K562 (cell line): ENCODE measurements at regions not wholly inside any gene's neighbourhood (a gene's known extent, or its start where the extent isn't known, plus 50 kb on each side); places are given as distances from the start of the nearest gene placed in this dataset.

Source experiments
- ATAC-seq: fragments of 200-7000 bp; cut with Tn5 transposase; 3 replicates; pipeline ENCODE4 v1.9.1; 2020; ENCODE audit warnings: moderate library complexity
- BruUV-seq: library from RNA; stranded (reverse); fragments of 400-500 nt; replicated peaks from 2 replicates; lab custom pipeline; 2021; lab: Mats Ljungman, UMichigan
- CTCF ChIA-PET: fragments of 300-600 bp; formaldehyde crosslinking; extraction: SDS; loops from one replicate; lab custom pipeline; 2021; ENCODE audit warnings: low intra/inter-chr PET ratio; lab: Yijun Ruan, JAX
- POLR2A ChIA-PET: fragments of 300-600, 350-650 bp; sonication (Branson Sonifier 250); formaldehyde crosslinking; extraction: SDS; loops from one replicate; lab custom pipeline; 2021; ENCODE audit warnings: antibody characterized with exemption, inconsistent platforms; lab: Yijun Ruan, JAX
- DNase-seq, 4 experiments: peaks; one replicate each; pipeline versions ENCODE4 v3.0.0 to v3.0.0-alpha.2; 2011 to 2018; ENCODE audit warnings: low spot score in 3 of 4, mixed read lengths in 3 of 4; ENCODE audit errors: extremely low read depth in 1 of 4
- FAIRE-seq: peaks from 2 replicates; lab custom pipeline; 2011; peaks lifted over from hg19 to GRCh38; lab: Jason Lieb, UNC
- H2AFZ ChIP-seq: 2 replicates; pipeline ENCODE4 v1.6.0; 2011; ENCODE audit warnings: low read depth, low read length, control low read depth, inconsistent platforms
- H3K27ac ChIP-seq: fragments of 200-600 bp; 3 replicates; pipeline ENCODE4 v1.8.0; 2011; ENCODE audit warnings: low read depth, mild to moderate bottlenecking, control low read depth, inconsistent platforms, low read length, moderate library complexity, mixed read lengths; ENCODE audit errors: extremely low read depth
- H3K27me3 ChIP-seq, 2 experiments: fragments of 300-600 bp in 1 of 2; 2 replicates in 1 of 2; 3 replicates in 1 of 2; pipeline versions ENCODE4 v1.6.0 to v1.8.0; 2011; ENCODE audit warnings: inconsistent platforms in 2 of 2, low read length in 2 of 2, mild to moderate bottlenecking in 1 of 2, mixed read lengths in 1 of 2, moderate library complexity in 1 of 2; ENCODE audit not compliant: control insufficient read depth in 2 of 2, insufficient read depth in 2 of 2
- H3K36me3 ChIP-seq: fragments of 300-600 bp; 3 replicates; pipeline ENCODE4 v1.8.0; 2011; ENCODE audit warnings: mild to moderate bottlenecking, low read length, inconsistent platforms; ENCODE audit not compliant: control insufficient read depth, insufficient read depth
- H3K4me1 ChIP-seq, 2 experiments: fragments of 200-600 bp in 1 of 2; replicated peaks in 1 of 2; 2 replicates in 1 of 2; 3 replicates in 1 of 2; pipeline versions ENCODE4 v1.5.1 to v1.8.0; 2011; ENCODE audit warnings: inconsistent platforms in 2 of 2, low read length in 2 of 2, mild to moderate bottlenecking in 1 of 2, mixed read lengths in 1 of 2, moderate library complexity in 1 of 2; ENCODE audit not compliant: control insufficient read depth in 2 of 2, insufficient read depth in 2 of 2
- H3K4me2 ChIP-seq: 2 replicates; pipeline ENCODE4 v1.6.1; 2011; ENCODE audit warnings: low read length, control low read depth, inconsistent platforms, mixed read lengths; ENCODE audit not compliant: insufficient read depth
- H3K4me3 ChIP-seq: fragments of 200-600 bp; sonication (generic), shearing (Covaris generic); 2 replicates; pipeline ENCODE4 v1.5.1; 2016; ENCODE audit warnings: control low read depth, inconsistent platforms
- H3K79me2 ChIP-seq: fragments of 200-600 bp; 3 replicates; pipeline ENCODE4 v1.8.0; 2011; ENCODE audit warnings: low read length, inconsistent platforms; ENCODE audit not compliant: control insufficient read depth, insufficient read depth
- H3K9ac ChIP-seq, 2 experiments: 2 replicates each; pipeline versions ENCODE4 v1.6.0 to v1.6.1; 2011; ENCODE audit warnings: low read depth in 2 of 2, low read length in 2 of 2, control low read depth in 1 of 2, inconsistent platforms in 1 of 2, mild to moderate bottlenecking in 1 of 2, mixed read lengths in 1 of 2; ENCODE audit not compliant: insufficient read depth in 1 of 2
- H3K9me1 ChIP-seq: one replicate; pipeline ENCODE4 v1.6.0; 2011; ENCODE audit warnings: inconsistent platforms, mild to moderate bottlenecking, low read length, moderate library complexity; ENCODE audit not compliant: control insufficient read depth, insufficient read depth
- H3K9me3 ChIP-seq: replicated peaks from 2 replicates; pipeline ENCODE4 v1.5.1; 2011; ENCODE audit warnings: low read depth, low read length, inconsistent platforms; ENCODE audit not compliant: control insufficient read depth, insufficient read depth
- H4K20me1 ChIP-seq: replicated peaks from 2 replicates; pipeline ENCODE4 v1.6.1; 2011; ENCODE audit warnings: low read length, inconsistent platforms, mixed read lengths; ENCODE audit not compliant: control insufficient read depth, insufficient read depth
- FOXA1 ChIP-seq: fragments of 450-650 bp; IDR thresholded peaks from 2 replicates; pipeline ENCODE4 v1.6.1; 2016; ENCODE audit warnings: mild to moderate bottlenecking, borderline replicate concordance
- HDAC6 ChIP-seq: IDR thresholded peaks from 2 replicates; pipeline ENCODE4 v1.6.1; 2012; ENCODE audit warnings: low read depth, mild to moderate bottlenecking, control low read depth, inconsistent platforms, low read length, moderate library complexity
- JUND ChIP-seq, 2 experiments: IDR thresholded peaks; 2 replicates in 1 of 2; 3 replicates in 1 of 2; pipeline ENCODE4 v1.6.1; 2011; ENCODE audit warnings: borderline replicate concordance in 2 of 2, low read depth in 2 of 2, low read length in 2 of 2, improper control_type of control experiment in 1 of 2, missing biosample characterization in 1 of 2, missing genetic modification characterization in 1 of 2, missing genetic modification reagents in 1 of 2
- KDM4B ChIP-seq, 2 experiments: fragments of 450-650 bp in 1 of 2; sonication (generic) in 1 of 2; IDR thresholded peaks; 2 replicates each; pipeline ENCODE4 v1.6.1; 2016 to 2017; ENCODE audit warnings: borderline replicate concordance in 2 of 2, antibody characterized with exemption in 1 of 2, low read depth in 1 of 2, mild to moderate bottlenecking in 1 of 2
- MTA3 ChIP-seq: fragments of 450-650 bp; formaldehyde crosslinking; IDR thresholded peaks from 2 replicates; pipeline ENCODE4 v1.6.1; 2017; ENCODE audit warnings: mild to moderate bottlenecking, borderline replicate concordance
- PHF21A ChIP-seq: fragments of 450-650 bp; IDR thresholded peaks from 2 replicates; pipeline ENCODE4 v1.6.1; 2017; ENCODE audit warnings: low read depth, borderline replicate concordance
- ZFP30 ChIP-seq: fragments of 250-450 bp; sonication (Bioruptor Pico); IDR thresholded peaks from 2 replicates; pipeline ENCODE4 v1.8.0; 2022; ENCODE audit warnings: moderate library complexity, mild to moderate bottlenecking, inconsistent platforms, borderline replicate concordance
- WGBS: fragments of 100-300 bp; shearing (Covaris generic); methylation state at CpG from one replicate; pipeline ENCODE4 v1.1.6; 2016; ENCODE audit warnings: low coverage, mixed read lengths; ENCODE audit not compliant: insufficient coverage; ENCODE audit errors: missing lambda C conversion rate; 5-methylcytosine and 5-hydroxymethylcytosine counted together
- in situ Hi-C: fragments of 300-500 bp; cut with MboI; formaldehyde crosslinking; loops from 4 replicates; pipeline ENCODE4 v1.15.0; 2018; ENCODE audit warnings: inconsistent platforms, mixed read lengths
- intact Hi-C: fragments of 100-400 bp; cut with micrococcal nuclease; formaldehyde crosslinking; loops from 2 replicates; pipeline ENCODE4 v1.14.2; 2022

DNA sequence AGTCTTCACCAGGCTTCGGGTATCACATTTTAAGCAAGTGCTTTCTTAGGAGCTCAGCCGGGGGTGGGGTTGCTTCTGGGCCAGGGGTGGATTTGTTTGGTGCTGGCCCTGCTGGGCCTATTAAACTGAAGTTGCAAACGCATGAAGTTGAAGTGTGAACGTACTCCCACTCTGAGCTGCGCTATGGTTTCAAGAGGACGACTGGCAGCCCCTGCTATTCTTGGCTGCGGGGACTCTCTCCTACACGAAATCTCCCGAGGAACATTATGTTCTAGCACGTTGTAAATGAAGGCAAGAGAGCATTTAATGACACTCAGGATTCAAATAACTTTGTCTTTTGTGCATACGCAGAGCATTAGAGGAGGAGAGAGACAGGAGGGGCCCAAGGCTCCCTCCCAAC lies 401.3 kb upstream of the BOD1L1 start:
- no TSS peak for BruUV-seq
- POLR2A ChIA-PET: no interaction called here
- no peak overlapping the region for H3K4me2 ChIP-seq

DNA sequence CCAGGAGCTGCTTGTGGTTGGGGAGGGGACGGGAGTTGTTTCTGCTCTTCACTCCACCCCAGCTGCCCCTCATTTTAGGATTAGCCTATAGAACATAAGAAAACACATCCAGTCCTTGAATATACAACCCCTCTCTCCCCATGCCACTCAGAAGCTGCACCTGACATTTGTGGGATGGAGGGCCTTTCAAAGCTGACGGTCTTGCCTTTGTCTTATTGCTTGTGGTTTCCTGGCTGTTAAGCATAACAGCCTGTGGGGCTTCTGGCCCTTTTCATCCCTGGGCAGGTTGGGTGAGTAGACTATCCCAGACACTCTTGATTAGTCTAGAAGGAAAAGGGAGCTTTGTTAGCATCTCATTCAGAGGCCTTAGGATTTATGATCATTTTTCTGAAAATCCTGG lies 407.6 kb upstream of the BOD1L1 start:
- CTCF ChIA-PET: no interaction called here
- POLR2A ChIA-PET: no interaction called here
- no peaks in the 10 kb centered on the region; the same call in 1 of the 2 replicates for H3K9me3 ChIP-seq
- no peaks in the 10 kb centered on the region for H3K36me3 ChIP-seq
- no peaks in the 10 kb centered on the region for H3K79me2 ChIP-seq
- H3K9me1 ChIP-seq: no peaks in the 10 kb centered on the region
- no TSS peak for BruUV-seq
- intact Hi-C loops (no loop called here), in situ Hi-C loops (no loop called here)
- DNase-seq (no peak), ATAC-seq (no peak), FAIRE-seq (no peak)
- no peaks in the 10 kb centered on the region for H3K4me1 ChIP-seq
- H3K9ac ChIP-seq: no peak overlapping the region
- H2AFZ ChIP-seq: no peak overlapping the region
- H3K27ac ChIP-seq: no peak overlapping the region
- H3K4me2 ChIP-seq: no peak overlapping the region
- no peaks in the 10 kb centered on the region for H3K27me3 ChIP-seq
- no peaks in the 10 kb centered on the region for H4K20me1 ChIP-seq
- TF ChIP-seq ZFP30 (CRISPR knock-in tag) (no peak), JUND (IDR thresholded peaks at IDR 0.05; ENCODE audit: borderline replicate concordance, low read depth, low read length) (no peak), JUND (tag; IDR thresholded peaks at IDR 0.05; ENCODE audit: borderline replicate concordance, low read depth, low read length) (no peak)
- 0% methylated on average over 2 of the region's 2 CpGs for WGBS
- no peak overlapping the region for H3K4me3 ChIP-seq

More for the DNA sequence above, 401.3 kb upstream of the BOD1L1 start:
- Histone ChIP-seq H3K79me2 (no peaks in the 10 kb centered on the region), H2AFZ (no peak overlapping the region), H3K9me3 (no peaks in the 10 kb centered on the region), H3K9ac (no peak overlapping the region), H3K4me1 (no peaks in the 10 kb centered on the region), H3K9me1 (no peaks in the 10 kb centered on the region), H3K36me3 (no peaks in the 10 kb centered on the region), H3K27ac (no peak overlapping the region), H4K20me1 (no peaks in the 10 kb centered on the region), H3K4me3 (no peak overlapping the region), H3K27me3 (no peaks in the 10 kb centered on the region)
- intact Hi-C loops: no loop called here
- TF ChIP-seq FOXA1 (no peak), PHF21A (no peak), HDAC6 (no peak), MTA3 (no peak), KDM4B (IDR thresholded peaks at IDR 0.05; ENCODE audit: borderline replicate concordance in 2 of 2, low read depth in 1 of 2) (no peak)
- FAIRE-seq (no peak), ATAC-seq (no peak), DNase-seq (no peak)
- 3% methylated on average over 11 of the region's 11 CpGs for WGBS
- CTCF ChIA-PET: no interaction called here
- in situ Hi-C loops: no loop called here
